CD4-positive, alpha-beta T cell (primary cell): ENCODE measurements at regions not wholly inside any gene's neighbourhood (a gene's known extent, or its start where the extent isn't known, plus 50 kb on each side); places are given as distances from the start of the nearest gene placed in this dataset.
"Not testable (repeated sequence)": the region's sequence is repeated elsewhere in the genome, so short reads cannot be mapped to it uniquely, and the experiment has no call there.

Experiments
- ATAC-seq: fragments of 200-7000 bp; cut with Tn5 transposase; one replicate; pipeline ENCODE4 v1.10.0; 2022; ENCODE audit warnings: mild to moderate bottlenecking; ENCODE audit not compliant: poor library complexity
- CTCF ChIA-PET: fragments of 350-600 bp; sonication (Branson Sonifier 250); formaldehyde crosslinking; loops from one replicate; lab custom pipeline; 2021; ENCODE audit warnings: antibody characterized with exemption, inconsistent platforms; lab: Charles Lee
- POLR2A ChIA-PET: fragments of 350-600 bp; sonication (Branson Sonifier 250); formaldehyde crosslinking; loops from one replicate; lab custom pipeline; 2021; ENCODE audit warnings: antibody characterized with exemption, inconsistent platforms; lab: Charles Lee
- DNase-seq, 14 experiments: peaks; one replicate each; pipeline ENCODE4 v3.0.0-alpha.2; 2013 to 2020; ENCODE audit warnings: mixed read lengths in 2 of 14
- H3K27ac ChIP-seq, 2 donors: one replicate each; pipeline versions ENCODE4 v1.5.1 to v1.7.0; 2013; ENCODE audit warnings: low read length in 2 of 2, low read depth in 1 of 2, mild to moderate bottlenecking in 1 of 2
- H3K27me3 ChIP-seq, 2 experiments: 1 replicate in 1 of 2; 2 replicates in 1 of 2; pipeline versions ENCODE4 v1.6.1 to v1.7.0; 2013; ENCODE audit warnings: low read length in 2 of 2, control low read depth in 1 of 2, mild to moderate bottlenecking in 1 of 2, moderate library complexity in 1 of 2; ENCODE audit not compliant: insufficient read depth in 2 of 2, control insufficient read depth in 1 of 2
- H3K36me3 ChIP-seq: one replicate; pipeline ENCODE4 v1.6.1; 2013; ENCODE audit warnings: low read length, control low read depth; ENCODE audit not compliant: insufficient read depth
- H3K4me1 ChIP-seq: one replicate; pipeline ENCODE4 v1.6.1; 2013; ENCODE audit warnings: low read length, control low read depth; ENCODE audit not compliant: insufficient read depth
- H3K4me3 ChIP-seq: one replicate; pipeline ENCODE4 v1.5.1; 2013; ENCODE audit warnings: mild to moderate bottlenecking, low read length, moderate library complexity
- H3K9me3 ChIP-seq, 2 experiments: 1 replicate in 1 of 2; 2 replicates in 1 of 2; pipeline versions ENCODE4 v1.6.1 to v1.7.0; 2013; ENCODE audit warnings: low read length in 2 of 2, mild to moderate bottlenecking in 2 of 2, control low read depth in 1 of 2, moderate library complexity in 1 of 2; ENCODE audit not compliant: control insufficient read depth in 1 of 2, insufficient read depth in 1 of 2
- H3K27ac Mint-ChIP-seq: one replicate; pipeline ENCODE4 v1.8.0; 2020; ENCODE audit warnings: mixed read lengths
- H3K27me3 Mint-ChIP-seq: one replicate; pipeline ENCODE4 v1.8.0; 2021; ENCODE audit warnings: mixed read lengths
- H3K36me3 Mint-ChIP-seq: one replicate; pipeline ENCODE4 v1.8.0; 2021; ENCODE audit warnings: low read depth, mixed read lengths
- H3K4me1 Mint-ChIP-seq: one replicate; pipeline ENCODE4 v1.8.0; 2021; ENCODE audit warnings: low read depth, mixed read lengths
- H3K4me3 Mint-ChIP-seq: one replicate; pipeline ENCODE4 v1.8.0; 2020; ENCODE audit warnings: mild to moderate bottlenecking, mixed read lengths
- H3K9me3 Mint-ChIP-seq: one replicate; pipeline ENCODE4 v1.8.0; 2020; ENCODE audit warnings: mixed read lengths
- intact Hi-C, 2 experiments: fragments of 100-400 bp; cut with DNase I in 1 of 2; cut with micrococcal nuclease in 1 of 2; formaldehyde crosslinking; loops; one replicate each; pipeline versions ENCODE4 v1.15.1 to v1.9.0; 2023 to 2025; cut with DNase I, micrococcal nuclease
- TF ChIP-seq, protein P1 (sequence below): fragments of 200-600 bp; IDR thresholded peaks from one replicate; pipeline ENCODE4 v1.8.0; 2022; ENCODE audit warnings: antibody characterized with exemption, mild to moderate bottlenecking

DNA sequence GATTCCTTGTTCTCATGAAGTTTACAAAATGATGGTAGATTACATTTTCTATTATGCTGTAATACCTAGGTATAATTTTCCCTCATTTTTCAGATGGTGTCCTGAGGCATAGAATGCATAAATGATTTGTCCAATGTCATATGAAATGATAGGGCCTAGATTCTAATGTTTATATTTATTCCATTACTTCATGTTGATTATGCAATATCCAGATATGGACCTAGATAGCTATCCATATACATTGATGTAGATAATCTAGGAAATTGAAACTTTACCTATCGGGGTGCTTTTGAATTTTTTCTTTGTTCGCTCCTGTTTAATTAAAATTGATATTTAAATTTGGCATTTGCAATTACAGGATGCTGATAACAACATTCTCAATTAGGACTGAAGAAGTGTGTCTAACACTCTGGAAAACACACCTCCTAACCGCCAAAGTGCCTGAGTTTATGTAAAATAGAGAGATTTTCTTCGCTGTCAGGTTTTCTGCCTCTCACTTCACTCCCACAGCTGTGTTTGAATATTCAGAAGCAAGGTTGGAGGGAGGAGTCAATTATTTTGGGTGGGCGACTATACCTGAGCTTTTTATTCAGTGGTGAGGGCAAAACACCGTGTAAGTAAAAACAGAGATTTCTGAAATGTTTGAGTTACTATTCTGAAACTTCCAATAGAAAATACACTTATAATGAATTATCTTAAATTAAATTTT lies 164.4 kb upstream of the ATP2B1 start:
- Mint-ChIP-seq H3K9me3 (peaks cover 6% of the 10 kb centered on the region), H3K36me3 (peaks cover 4% of the 10 kb centered on the region), H3K27me3 (no peaks in the 10 kb centered on the region), H3K4me3 (no peak overlapping the region), H3K4me1 (peaks cover 13% of the 10 kb centered on the region), H3K27ac (no peak overlapping the region)
- Histone ChIP-seq H3K36me3 (no peaks in the 10 kb centered on the region), H3K4me1 (no peaks in the 10 kb centered on the region), H3K4me3 (no peak overlapping the region), H3K27me3 (no peaks in the 10 kb centered on the region), H3K27ac (no peak overlapping the region), H3K9me3 (peaks cover 5 to 14% of the 10 kb centered on the region in 2 experiments)
- intact Hi-C loops: loop anchor here in 1 of 2 experiments (5.0 to 10.0 kb wide), 2 partner anchors 69 to 518 kb away; partner anchors contain the start of gene DUSP6
- ATAC-seq: no peak
- ChIA-PET CTCF (no interaction called here), POLR2A (interaction anchor here (0.6 to 2.6 kb wide), 3 partner anchors 8 to 127 kb away, joined by 3 to 10 read pairs (median 6); no protein-coding TSS in a partner anchor)
- DNase-seq: no peak
- TF ChIP-seq, protein P1, sequence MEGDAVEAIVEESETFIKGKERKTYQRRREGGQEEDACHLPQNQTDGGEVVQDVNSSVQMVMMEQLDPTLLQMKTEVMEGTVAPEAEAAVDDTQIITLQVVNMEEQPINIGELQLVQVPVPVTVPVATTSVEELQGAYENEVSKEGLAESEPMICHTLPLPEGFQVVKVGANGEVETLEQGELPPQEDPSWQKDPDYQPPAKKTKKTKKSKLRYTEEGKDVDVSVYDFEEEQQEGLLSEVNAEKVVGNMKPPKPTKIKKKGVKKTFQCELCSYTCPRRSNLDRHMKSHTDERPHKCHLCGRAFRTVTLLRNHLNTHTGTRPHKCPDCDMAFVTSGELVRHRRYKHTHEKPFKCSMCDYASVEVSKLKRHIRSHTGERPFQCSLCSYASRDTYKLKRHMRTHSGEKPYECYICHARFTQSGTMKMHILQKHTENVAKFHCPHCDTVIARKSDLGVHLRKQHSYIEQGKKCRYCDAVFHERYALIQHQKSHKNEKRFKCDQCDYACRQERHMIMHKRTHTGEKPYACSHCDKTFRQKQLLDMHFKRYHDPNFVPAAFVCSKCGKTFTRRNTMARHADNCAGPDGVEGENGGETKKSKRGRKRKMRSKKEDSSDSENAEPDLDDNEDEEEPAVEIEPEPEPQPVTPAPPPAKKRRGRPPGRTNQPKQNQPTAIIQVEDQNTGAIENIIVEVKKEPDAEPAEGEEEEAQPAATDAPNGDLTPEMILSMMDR: no peak

DNA sequence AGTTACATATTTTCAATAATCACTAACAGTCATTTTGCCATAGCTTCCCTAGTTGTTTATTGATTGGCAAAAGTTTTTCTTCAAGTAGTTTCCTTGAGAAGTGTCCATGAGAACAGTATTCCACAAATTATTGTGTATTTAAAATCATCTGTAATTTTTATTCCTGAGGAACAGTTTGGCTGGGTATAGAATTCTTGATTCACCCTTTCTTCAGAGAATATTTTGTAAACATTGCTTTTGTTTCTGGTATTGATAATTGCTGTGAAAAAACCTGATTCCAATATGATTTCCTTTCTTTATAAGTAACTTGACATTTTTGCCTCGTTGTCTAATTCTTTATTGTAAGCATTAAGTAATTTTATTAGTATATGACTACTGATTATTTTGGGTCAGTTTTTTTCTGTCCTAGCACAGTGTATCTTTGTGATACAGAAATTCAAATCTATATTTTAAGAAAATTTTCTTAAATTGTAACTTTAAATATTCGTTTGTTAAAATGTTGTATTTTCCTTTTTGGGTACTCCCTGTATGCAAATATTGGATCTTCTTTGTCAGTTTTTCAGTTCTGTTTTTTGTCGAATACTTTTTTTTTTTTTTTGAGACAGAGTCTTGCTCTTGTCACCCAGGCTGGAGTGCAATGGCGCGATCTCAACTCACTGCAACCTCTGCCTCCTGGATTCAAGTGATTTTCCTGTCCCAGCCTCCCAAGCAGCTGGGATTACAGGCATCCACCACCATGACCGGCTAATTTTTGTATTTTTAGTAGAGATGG lies 162.0 kb upstream of the ATP2B1 start:
- CTCF ChIA-PET: no interaction called here
- ATAC-seq: no peak
- POLR2A ChIA-PET: no interaction called here
- Mint-ChIP-seq H3K27me3 (no peaks in the 10 kb centered on the region), H3K4me3 (no peak overlapping the region), H3K36me3 (peaks cover 4% of the 10 kb centered on the region), H3K4me1 (peaks cover 8% of the 10 kb centered on the region), H3K27ac (no peak overlapping the region), H3K9me3 (peaks cover 6% of the 10 kb centered on the region)
- Histone ChIP-seq H3K9me3 (peaks cover 5 to 14% of the 10 kb centered on the region in 2 experiments), H3K36me3 (no peaks in the 10 kb centered on the region), H3K4me3 (no peak overlapping the region), H3K27me3 (no peaks in the 10 kb centered on the region), H3K4me1 (no peaks in the 10 kb centered on the region), H3K27ac (no peak overlapping the region)
- no peak for DNase-seq
- TF ChIP-seq, protein P1: no peak
- intact Hi-C loops: loop anchor here in 1 of 2 experiments (5.0 to 10.0 kb wide), 2 partner anchors 72 to 516 kb away; partner anchors contain the start of gene DUSP6

DNA sequence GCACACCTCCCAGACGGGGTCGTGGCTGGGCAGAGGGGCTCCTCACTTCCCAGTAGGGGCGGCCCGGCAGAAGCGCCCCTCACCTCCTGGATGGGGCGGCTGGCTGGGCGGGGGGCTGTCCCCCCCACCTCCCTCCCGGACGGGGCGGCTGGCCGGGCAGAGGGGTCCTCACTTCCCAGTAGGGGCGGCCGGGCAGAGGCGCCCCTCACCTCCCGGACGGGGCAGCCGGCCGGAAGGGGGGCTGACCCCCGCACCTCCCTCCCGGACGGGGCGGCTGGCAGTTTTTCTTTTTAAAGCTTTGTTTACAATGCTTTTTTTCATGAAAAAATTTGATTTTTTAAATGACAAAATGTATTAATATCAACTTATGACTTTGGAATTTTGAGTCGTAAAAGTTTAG lies 159.0 kb upstream of the ATP2B1 start:
- H3K36me3 Mint-ChIP-seq, H3K4me3 ChIP-seq, H3K27me3 ChIP-seq, CTCF ChIA-PET, H3K27me3 Mint-ChIP-seq, H3K36me3 ChIP-seq, ATAC-seq, DNase-seq, H3K27ac Mint-ChIP-seq, H3K9me3 Mint-ChIP-seq, POLR2A ChIA-PET, H3K4me3 Mint-ChIP-seq, H3K27ac ChIP-seq: not testable (repeated sequence)
- intact Hi-C loops: loop anchor here in 1 of 2 experiments (10.0 kb wide), 1 partner anchor 103 kb away; no protein-coding TSS in a partner anchor
- Histone ChIP-seq H3K9me3 (peaks cover 5 to 14% of the 10 kb centered on the region in 2 experiments), H3K4me1 (peaks cover 15% of the 10 kb centered on the region)
- peaks cover 33% of the 10 kb centered on the region for H3K4me1 Mint-ChIP-seq
